ENCODE measurements at regions not wholly inside any gene's neighbourhood (a gene's known extent, or its start where the extent isn't known, plus 50 kb on each side); places are given as distances from the start of the nearest gene placed in this dataset.
A peak's percentile ranks its signal among the peaks of the same experiment; 100 is the strongest.

DNA sequence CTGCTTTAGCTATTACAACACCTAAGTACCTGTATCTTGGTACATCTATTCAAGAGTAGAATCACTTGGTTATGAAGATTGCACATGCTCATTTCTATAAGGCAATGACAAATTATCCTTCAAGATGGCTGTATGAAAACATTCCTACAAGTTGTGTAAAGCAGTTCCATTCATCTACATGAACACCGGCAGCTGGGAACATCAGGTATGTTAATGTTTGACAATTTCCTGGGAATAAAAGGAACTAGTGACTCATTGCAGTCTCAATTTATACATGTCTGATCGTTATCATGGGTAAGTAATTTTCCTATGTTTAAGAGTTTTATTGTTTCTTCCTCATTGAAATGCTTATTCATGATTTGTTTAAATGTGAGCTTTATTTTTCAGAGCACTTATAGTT lies 203.2 kb upstream of the SEMA3E start:
- H3K4me3 ChIP-seq (ENCODE audit: low read length): no peak overlapping the region
- DNase-seq (ENCODE audit: low read depth): no peak
- TF ChIP-seq, protein P1, sequence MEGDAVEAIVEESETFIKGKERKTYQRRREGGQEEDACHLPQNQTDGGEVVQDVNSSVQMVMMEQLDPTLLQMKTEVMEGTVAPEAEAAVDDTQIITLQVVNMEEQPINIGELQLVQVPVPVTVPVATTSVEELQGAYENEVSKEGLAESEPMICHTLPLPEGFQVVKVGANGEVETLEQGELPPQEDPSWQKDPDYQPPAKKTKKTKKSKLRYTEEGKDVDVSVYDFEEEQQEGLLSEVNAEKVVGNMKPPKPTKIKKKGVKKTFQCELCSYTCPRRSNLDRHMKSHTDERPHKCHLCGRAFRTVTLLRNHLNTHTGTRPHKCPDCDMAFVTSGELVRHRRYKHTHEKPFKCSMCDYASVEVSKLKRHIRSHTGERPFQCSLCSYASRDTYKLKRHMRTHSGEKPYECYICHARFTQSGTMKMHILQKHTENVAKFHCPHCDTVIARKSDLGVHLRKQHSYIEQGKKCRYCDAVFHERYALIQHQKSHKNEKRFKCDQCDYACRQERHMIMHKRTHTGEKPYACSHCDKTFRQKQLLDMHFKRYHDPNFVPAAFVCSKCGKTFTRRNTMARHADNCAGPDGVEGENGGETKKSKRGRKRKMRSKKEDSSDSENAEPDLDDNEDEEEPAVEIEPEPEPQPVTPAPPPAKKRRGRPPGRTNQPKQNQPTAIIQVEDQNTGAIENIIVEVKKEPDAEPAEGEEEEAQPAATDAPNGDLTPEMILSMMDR (conservative IDR thresholded peaks at IDR 0.05; ENCODE audit: low read depth, low read length): no peak

- H3K4me3 ChIP-seq (ENCODE audit: low read length): no peak overlapping the region
- TF ChIP-seq, protein P1 (conservative IDR thresholded peaks at IDR 0.05; ENCODE audit: low read depth, low read length): no peak
- no peak for DNase-seq (ENCODE audit: low read depth)
These were observed 202.6 kb upstream of the SEMA3E start for GRCh38 chr7:83851551-83851950.

DNA sequence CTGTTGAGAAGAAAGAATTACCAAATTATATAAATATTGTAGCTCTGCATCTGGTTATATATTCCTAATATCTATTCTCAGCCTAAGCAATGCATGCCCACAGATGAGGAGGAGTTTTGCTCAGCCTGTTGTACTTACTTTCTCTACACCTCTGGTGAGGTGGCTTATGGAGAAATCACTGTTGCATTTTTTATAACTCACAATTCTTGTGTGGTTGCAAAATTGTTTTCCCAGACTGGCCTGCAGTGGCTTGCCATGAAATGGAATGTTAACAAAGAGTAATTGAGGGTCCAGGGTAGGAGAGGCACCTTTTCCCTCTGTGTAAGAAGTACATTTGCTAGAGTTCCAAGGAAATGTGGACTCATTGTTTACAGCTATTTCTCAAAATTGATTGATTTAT lies 202.0 kb upstream of the SEMA3E start:
- TF ChIP-seq, protein P1 (conservative IDR thresholded peaks at IDR 0.05; ENCODE audit: low read depth, low read length): no peak
- no peak for DNase-seq (ENCODE audit: low read depth)
- H3K4me3 ChIP-seq (ENCODE audit: low read length): no peak overlapping the region

GRCh38 chr7:83850125-83850524 lies 201.2 kb upstream of the SEMA3E start:
- DNase-seq (ENCODE audit: low read depth): no peak
- TF ChIP-seq, protein P1 (conservative IDR thresholded peaks at IDR 0.05; ENCODE audit: low read depth, low read length): no peak
- H3K4me3 ChIP-seq (ENCODE audit: low read length): no peak overlapping the region

DNA sequence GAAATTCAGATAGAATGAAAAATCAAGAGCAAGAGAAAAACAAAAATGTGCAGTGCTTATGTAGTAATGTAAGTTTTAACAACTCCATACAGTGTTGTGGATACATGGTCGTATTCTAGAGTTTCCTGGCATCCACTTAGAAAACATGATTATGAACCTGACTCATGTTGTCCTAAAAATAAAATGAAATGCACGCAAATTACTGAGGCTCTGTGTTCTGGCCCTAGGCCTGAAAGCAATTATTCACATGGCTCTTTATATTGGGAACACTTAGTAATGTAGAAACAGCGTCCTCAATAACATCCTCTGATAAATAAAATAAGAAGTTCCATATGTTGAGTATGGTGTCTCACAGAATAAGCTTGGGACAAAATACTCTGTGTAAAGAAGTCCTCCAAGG lies 200.2 kb upstream of the SEMA3E start:
- H3K4me3 ChIP-seq (ENCODE audit: low read length): no peak overlapping the region
- DNase-seq (ENCODE audit: low read depth): peak; percentile 36
- TF ChIP-seq, protein P1 (conservative IDR thresholded peaks at IDR 0.05; ENCODE audit: low read depth, low read length): no peak

- no peak for DNase-seq (ENCODE audit: low read depth)
- H3K4me3 ChIP-seq (ENCODE audit: low read length): no peak overlapping the region
- TF ChIP-seq, protein P1 (conservative IDR thresholded peaks at IDR 0.05; ENCODE audit: low read depth, low read length): no peak
These were observed 194.0 kb upstream of the SEMA3E start for GRCh38 chr7:83842894-83843293.

DNA sequence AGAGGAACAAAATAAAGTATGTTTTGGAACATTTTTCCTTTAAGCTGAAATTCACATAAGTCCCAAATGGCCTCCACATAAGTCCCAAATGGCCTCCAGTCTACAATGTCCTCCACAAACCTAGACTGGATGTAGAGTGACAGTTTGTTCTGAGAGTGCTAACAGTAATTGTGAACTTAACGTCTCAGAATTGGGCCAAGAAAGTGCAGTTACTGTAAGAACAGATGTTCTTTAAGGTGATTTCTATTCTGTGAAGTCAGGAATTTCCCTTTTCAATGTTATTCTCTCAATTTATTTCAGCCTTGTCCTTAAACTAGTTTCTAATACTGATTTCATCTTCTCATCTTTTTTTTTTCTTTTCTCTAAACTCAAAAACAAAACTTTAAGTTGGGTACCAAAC lies 188.7 kb upstream of the SEMA3E start:
- TF ChIP-seq, protein P1 (conservative IDR thresholded peaks at IDR 0.05; ENCODE audit: low read depth, low read length): no peak
- no peak overlapping the region for H3K4me3 ChIP-seq (ENCODE audit: low read length)
- DNase-seq (ENCODE audit: low read depth): no peak
